DND-41 (cell line): ENCODE measurements at regions not wholly inside any gene's neighbourhood (a gene's known extent, or its start where the extent isn't known, plus 50 kb on each side); places are given as distances from the start of the nearest gene placed in this dataset.

Source experiments
- ATAC-seq: fragments of 200-7000 bp; cut with Tn5 transposase; 3 replicates; pipeline ENCODE4 v1.9.1; 2021; ENCODE audit warnings: low read depth; ENCODE audit not compliant: insufficient read depth
- DNase-seq: peaks from one replicate; pipeline ENCODE4 v3.0.0-alpha.2; 2020
- H2AFZ ChIP-seq: 2 replicates; pipeline ENCODE4 v1.6.0; 2012; ENCODE audit warnings: low read depth, low read length
- H3K27ac ChIP-seq: 2 replicates; pipeline ENCODE4 v1.5.1; 2012; ENCODE audit warnings: low read length, inconsistent platforms
- H3K27me3 ChIP-seq: fragments of 200-600 bp; sonication (generic); 2 replicates; pipeline ENCODE4 v1.6.0; 2012; ENCODE audit warnings: low read length, mild to moderate bottlenecking, inconsistent platforms; ENCODE audit not compliant: insufficient read depth, poor library complexity
- H3K36me3 ChIP-seq: 2 replicates; pipeline ENCODE4 v1.5.1; 2012; ENCODE audit warnings: low read length, inconsistent platforms; ENCODE audit not compliant: insufficient read depth
- H3K4me1 ChIP-seq: 2 replicates; pipeline ENCODE4 v1.5.1; 2012; ENCODE audit warnings: mild to moderate bottlenecking, low read length; ENCODE audit not compliant: insufficient read depth
- H3K4me2 ChIP-seq: 2 replicates; pipeline ENCODE4 v1.6.0; 2012; ENCODE audit warnings: mild to moderate bottlenecking, moderate library complexity, low read length, inconsistent platforms; ENCODE audit not compliant: insufficient read depth
- H3K4me3 ChIP-seq, 2 experiments: fragments of 200-600 bp in 1 of 2; shearing (Covaris generic) in 1 of 2; 2 replicates each; pipeline ENCODE4 v1.5.1; 2012 to 2016; ENCODE audit warnings: inconsistent platforms in 2 of 2, low read length in 2 of 2, mild to moderate bottlenecking in 2 of 2, low read depth in 1 of 2, moderate library complexity in 1 of 2
- H3K79me2 ChIP-seq: 2 replicates; pipeline ENCODE4 v1.6.0; 2012; ENCODE audit warnings: low read length, inconsistent platforms; ENCODE audit not compliant: insufficient read depth
- H3K9ac ChIP-seq: 2 replicates; pipeline ENCODE4 v1.6.0; 2012; ENCODE audit warnings: low read depth, mild to moderate bottlenecking, inconsistent platforms, low read length, moderate library complexity
- H3K9me3 ChIP-seq: 2 replicates; pipeline ENCODE4 v1.5.1; 2012; ENCODE audit warnings: low read length, moderate library complexity, mild to moderate bottlenecking, inconsistent platforms; ENCODE audit not compliant: insufficient read depth, severe bottlenecking
- H4K20me1 ChIP-seq: 2 replicates; pipeline ENCODE4 v1.6.0; 2012; ENCODE audit warnings: low read length; ENCODE audit not compliant: insufficient read depth
- CTCF ChIP-seq: IDR thresholded peaks from 2 replicates; pipeline ENCODE4 v1.5.1; 2012; ENCODE audit warnings: borderline replicate concordance, low read length, moderate library complexity, mild to moderate bottlenecking; ENCODE audit not compliant: poor library complexity, severe bottlenecking; ENCODE audit errors: extremely low read depth
- EZH2 ChIP-seq: IDR thresholded peaks from 3 replicates; pipeline ENCODE4 v1.6.1; 2012; ENCODE audit warnings: borderline replicate concordance, low read depth, mild to moderate bottlenecking, moderate library complexity, low read length, inconsistent platforms; ENCODE audit not compliant: severe bottlenecking

- no peak for TF ChIP-seq CTCF
- TF ChIP-seq EZH2 = no peak
- H3K9ac ChIP-seq = no peak overlapping the region
- no peak for DNase-seq
These were observed 352.3 kb upstream of the EEF2KMT start for GRCh38 chr16:5449901-5450300.

GRCh38 chr16:5448798-5449197 lies 351.2 kb upstream of the EEF2KMT start:
- Histone ChIP-seq H3K27ac (no peak overlapping the region), H3K4me3 (no peak overlapping the region), H3K9me3 (no peaks in the 10 kb centered on the region), H3K4me2 (no peak overlapping the region), H3K36me3 (no peaks in the 10 kb centered on the region), H4K20me1 (no peaks in the 10 kb centered on the region), H3K79me2 (no peaks in the 10 kb centered on the region), H3K9ac (no peak overlapping the region), H3K4me1 (no peaks in the 10 kb centered on the region), H2AFZ (no peak overlapping the region), H3K27me3 (peaks cover 5% of the 10 kb centered on the region)
- no peak for DNase-seq
- ATAC-seq = no peak
- TF ChIP-seq EZH2 (no peak), CTCF (no peak)

More at GRCh38 chr16:5449901-5450300, 352.3 kb upstream of the EEF2KMT start:
- Histone ChIP-seq H3K4me3 (no peak overlapping the region), H4K20me1 (no peaks in the 10 kb centered on the region), H3K4me1 (no peaks in the 10 kb centered on the region), H2AFZ (no peak overlapping the region), H3K79me2 (no peaks in the 10 kb centered on the region), H3K27me3 (no peaks in the 10 kb centered on the region), H3K36me3 (no peaks in the 10 kb centered on the region), H3K9me3 (no peaks in the 10 kb centered on the region), H3K4me2 (no peak overlapping the region), H3K27ac (no peak overlapping the region)
- ATAC-seq = no peak

- H3K9me3 ChIP-seq = no peaks in the 10 kb centered on the region
These were observed 350.1 kb upstream of the EEF2KMT start for GRCh38 chr16:5447734-5448133.

More at GRCh38 chr16:5447734-5448133, 350.1 kb upstream of the EEF2KMT start:
- Histone ChIP-seq H3K36me3 (no peaks in the 10 kb centered on the region), H4K20me1 (no peaks in the 10 kb centered on the region), H3K4me2 (no peak overlapping the region), H3K27me3 (peaks cover 5% of the 10 kb centered on the region), H3K4me1 (no peaks in the 10 kb centered on the region), H2AFZ (no peak overlapping the region), H3K4me3 (no peak overlapping the region), H3K9ac (no peak overlapping the region), H3K27ac (no peak overlapping the region), H3K79me2 (no peaks in the 10 kb centered on the region)
- DNase-seq (no peak), ATAC-seq (no peak)
- TF ChIP-seq EZH2 (no peak), CTCF (no peak)
